Superior temporal gyrus (tissue), 1 donor: ENCODE measurements at regions not wholly inside any gene's neighbourhood (a gene's known extent, or its start where the extent isn't known, plus 50 kb on each side); places are given as distances from the start of the nearest gene placed in this dataset.
A peak's percentile ranks its signal among the peaks of the same experiment; 100 is the strongest.
"Not testable (repeated sequence)": the region's sequence is repeated elsewhere in the genome, so short reads cannot be mapped to it uniquely, and the experiment has no call there.

ENCODE experiments used
- DNase-seq: peaks from one replicate; pipeline ENCODE4 v3.0.0-alpha.2; 2016; ENCODE audit errors: extremely low spot score

DNA sequence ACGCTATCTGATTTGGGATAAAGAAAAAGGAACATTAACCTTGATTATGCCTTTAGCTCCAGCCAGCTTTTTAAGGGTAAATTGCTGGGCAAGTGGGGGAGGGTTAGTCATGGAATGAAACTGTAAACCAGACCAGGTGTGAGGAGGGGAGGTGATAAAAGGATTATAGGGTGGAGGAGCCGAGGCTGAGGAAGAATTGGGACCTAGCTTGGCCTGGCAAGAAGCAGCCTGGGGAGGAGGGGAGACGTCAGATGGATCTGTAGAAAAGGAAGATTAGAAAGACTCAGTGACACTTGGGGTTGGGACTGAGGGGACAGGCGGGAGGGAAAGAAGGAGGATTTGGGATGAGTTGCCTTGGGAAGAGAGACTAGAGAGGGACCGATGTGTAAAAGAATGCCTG lies 590.8 kb upstream of the MDGA2 start:
- not testable (repeated sequence) for DNase-seq

GRCh38 chr14:48261436-48261835 lies 586.0 kb upstream of the MDGA2 start:
- DNase-seq: no peak

GRCh38 chr14:48260394-48261295 lies 585.2 kb upstream of the MDGA2 start:
- DNase-seq: peak; percentile 2

GRCh38 chr14:48259876-48260275 lies 584.5 kb upstream of the MDGA2 start:
- not testable (repeated sequence) for DNase-seq

- DNase-seq: not testable (repeated sequence)
Observed at GRCh38 chr14:48259232-48259631, 583.8 kb upstream of the MDGA2 start.

GRCh38 chr14:48258703-48259102 lies 583.3 kb upstream of the MDGA2 start:
- DNase-seq: not testable (repeated sequence)

GRCh38 chr14:48253020-48253419 lies 577.6 kb upstream of the MDGA2 start:
- DNase-seq: no peak

- no peak for DNase-seq
Observed at GRCh38 chr14:48251290-48251689, 575.9 kb upstream of the MDGA2 start.

DNA sequence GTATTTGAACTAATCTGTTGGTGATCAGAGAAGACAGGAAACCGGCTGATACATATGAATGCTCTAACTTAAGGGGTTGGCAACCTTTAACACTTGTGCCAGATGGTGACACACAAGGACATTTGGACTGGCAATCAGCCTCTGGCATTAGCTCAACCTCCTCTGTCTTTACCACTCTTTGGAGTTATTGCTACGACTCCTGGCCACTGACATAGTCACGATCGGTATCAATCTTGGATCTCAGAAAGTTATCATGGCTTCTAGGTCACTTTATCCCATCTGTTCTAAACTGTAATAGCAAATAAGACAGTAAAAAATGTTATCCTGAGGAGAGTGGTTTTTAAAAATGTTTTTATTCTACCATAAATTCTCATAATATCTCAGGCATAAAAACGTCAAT lies 575.2 kb upstream of the MDGA2 start:
- no peak for DNase-seq

GRCh38 chr14:48247977-48248376 lies 572.6 kb upstream of the MDGA2 start:
- DNase-seq: no peak

GRCh38 chr14:48243900-48244299 lies 568.5 kb upstream of the MDGA2 start:
- no peak for DNase-seq

DNA sequence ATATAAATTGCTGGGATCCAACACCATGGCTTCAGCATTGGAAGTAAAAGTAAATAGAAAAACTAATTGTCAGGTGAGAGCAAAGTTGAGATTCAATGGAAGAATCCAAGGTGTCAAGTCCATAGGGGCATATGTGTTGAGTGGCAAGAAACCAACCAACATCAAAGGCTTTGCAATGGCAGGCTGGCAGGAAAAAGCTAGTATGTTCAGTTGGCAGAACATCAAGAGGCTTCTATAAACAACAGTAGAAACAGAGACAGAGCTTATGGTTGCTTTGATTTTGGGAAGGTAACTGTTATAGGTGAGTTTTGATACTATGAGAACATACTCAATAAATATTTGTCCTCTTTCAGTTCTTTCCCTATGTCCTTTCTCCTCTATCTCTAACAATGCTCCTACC lies 553.7 kb upstream of the MDGA2 start:
- no peak for DNase-seq

GRCh38 chr14:48193893-48194292 lies 518.5 kb upstream of the MDGA2 start:
- DNase-seq: no peak

DNA sequence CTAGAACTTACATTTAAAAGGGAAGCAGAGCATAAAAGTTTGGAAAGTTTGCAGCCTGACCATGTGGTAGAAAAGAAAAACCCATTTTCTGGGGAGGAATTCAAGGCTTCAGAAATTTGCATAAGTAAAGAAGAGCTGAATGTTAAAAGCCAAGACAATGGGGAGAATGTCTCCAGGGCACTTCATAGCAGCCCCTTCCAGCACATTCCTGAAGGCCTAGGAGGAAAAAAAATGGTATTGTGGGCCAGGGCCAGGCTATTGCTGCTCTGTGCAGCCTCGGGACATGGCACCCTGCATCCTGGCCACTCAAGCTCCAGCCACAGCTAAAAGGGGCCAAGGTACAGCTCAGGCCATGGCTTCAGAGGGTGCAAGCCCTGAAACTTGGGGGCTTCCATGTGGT lies 474.2 kb upstream of the MDGA2 start:
- DNase-seq: not testable (repeated sequence)

- no peak for DNase-seq
Observed at GRCh38 chr14:48140804-48141203, 465.4 kb upstream of the MDGA2 start.

DNA sequence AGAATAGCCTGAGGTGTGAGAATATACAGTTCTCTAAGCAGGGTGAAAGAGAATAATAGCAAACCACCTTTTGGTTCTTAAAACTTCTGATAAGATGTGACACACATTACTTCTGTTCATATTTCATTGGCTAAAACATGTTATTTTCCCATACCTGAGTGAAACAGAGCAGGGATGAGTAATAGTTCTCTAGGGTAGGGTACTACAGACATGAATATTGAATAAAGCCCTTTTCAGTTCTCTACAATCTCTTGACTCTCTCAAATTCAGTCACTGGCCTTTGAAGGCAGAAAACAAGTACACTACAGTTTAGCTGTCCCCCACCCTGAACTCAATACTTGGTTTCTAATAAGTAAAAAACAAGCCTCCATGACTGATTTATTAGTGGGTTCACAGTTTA lies 454.1 kb upstream of the MDGA2 start:
- DNase-seq: no peak

DNA sequence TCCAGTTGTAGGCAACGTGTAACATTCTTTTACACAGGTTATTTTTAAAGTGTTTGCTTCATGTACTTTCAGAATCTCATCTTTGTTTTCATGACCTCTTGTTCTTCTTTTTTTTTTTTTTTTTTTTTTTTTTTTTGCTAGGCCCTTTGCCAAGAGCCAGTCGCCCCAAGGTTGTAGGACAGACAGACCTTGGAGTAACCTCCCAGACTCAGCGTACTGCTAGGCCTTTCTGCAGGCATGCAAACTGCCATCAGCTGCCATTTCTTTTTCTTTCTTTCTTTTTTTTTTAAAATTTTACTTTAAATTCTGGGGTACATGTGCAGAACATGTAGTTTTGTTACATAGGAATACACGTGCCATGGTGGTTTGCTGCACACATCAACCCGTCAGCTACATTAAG lies 452.3 kb upstream of the MDGA2 start:
- no peak for DNase-seq

DNA sequence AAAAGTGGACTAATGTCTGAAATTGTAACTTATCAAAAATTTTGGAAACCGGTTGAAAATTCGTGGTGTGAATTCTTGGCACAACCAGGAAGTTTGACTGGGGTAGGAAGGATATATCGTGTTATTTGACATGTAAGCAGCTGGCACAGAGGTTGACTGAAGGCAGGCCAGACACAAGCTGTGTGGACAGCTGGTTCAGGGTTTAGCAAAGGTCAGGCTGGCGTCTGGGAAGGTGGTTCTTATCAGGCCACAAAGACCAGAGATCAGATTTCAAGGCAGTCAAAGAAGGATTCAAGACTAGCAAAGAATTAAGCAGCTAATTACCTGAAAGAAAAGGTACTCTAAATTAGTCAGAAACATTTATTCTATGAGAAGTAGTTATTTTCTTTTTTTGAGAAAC lies 450.2 kb upstream of the MDGA2 start:
- no peak for DNase-seq

DNA sequence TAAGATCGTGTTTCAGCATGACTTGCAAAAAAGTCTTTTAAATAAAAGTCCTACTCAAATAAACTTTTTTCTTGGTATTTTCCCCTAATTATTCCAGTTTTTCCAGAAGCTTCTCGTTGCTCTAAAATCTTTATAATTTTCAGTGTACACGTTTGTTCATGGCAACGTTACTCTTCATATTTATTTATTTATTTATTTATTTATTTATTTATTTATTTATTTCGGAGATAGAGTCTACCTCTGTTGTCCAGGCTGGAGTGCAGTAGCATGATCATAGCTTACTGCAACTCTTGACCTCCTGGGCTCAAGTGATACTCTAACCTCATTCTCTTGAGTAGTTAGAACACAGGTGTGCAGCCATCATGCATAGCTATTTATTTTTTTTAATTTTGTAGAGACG lies 438.3 kb upstream of the MDGA2 start:
- DNase-seq: no peak

GRCh38 chr14:48111151-48111550 lies 435.7 kb upstream of the MDGA2 start:
- DNase-seq: no peak

GRCh38 chr14:48107646-48108045 lies 432.2 kb upstream of the MDGA2 start:
- DNase-seq: no peak

DNA sequence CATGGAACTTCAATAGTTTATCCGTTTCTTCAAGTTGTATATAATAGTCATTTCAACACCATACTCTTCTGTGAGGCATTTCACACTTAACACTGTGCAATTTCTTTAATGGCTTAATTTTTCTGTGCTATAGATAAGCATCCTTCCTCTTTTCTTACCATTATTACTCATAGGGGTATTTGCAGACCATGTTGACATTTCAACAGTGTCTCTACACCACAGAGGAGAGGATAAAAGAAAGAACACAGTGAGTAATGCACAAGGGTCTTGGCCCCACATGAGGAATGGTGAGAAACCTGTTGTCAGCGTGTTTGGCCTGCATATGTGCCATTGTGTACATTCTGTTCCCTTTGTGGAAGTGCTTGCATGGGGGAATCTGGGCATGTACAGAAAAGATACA lies 421.5 kb upstream of the MDGA2 start:
- no peak for DNase-seq

DNA sequence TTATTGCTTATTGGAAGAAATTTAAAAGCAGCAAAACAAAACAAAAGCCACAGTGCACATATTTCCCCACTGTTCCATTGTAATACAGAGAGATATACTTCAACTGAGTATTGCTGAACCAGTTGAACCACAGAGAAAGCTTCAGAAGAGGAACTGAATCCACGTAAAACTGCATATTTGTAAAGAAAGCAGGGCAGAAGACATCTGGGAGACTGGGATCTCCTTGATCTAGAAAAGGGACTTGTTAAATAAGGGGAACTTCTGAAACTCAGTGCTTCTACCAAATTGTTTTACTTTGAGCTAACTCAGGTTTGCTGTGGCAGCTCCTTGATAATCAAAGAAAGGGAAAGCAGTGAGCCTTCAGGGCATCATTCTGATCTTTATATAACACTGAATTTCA lies 411.1 kb upstream of the MDGA2 start:
- no peak for DNase-seq

GRCh38 chr14:48075487-48075886 lies 400.1 kb upstream of the MDGA2 start:
- no peak for DNase-seq
